HUES48 (cell line): ENCODE measurements at regions not wholly inside any gene's neighbourhood (a gene's known extent, or its start where the extent isn't known, plus 50 kb on each side); places are given as distances from the start of the nearest gene placed in this dataset.

Source experiments
- H3K27ac ChIP-seq: one replicate; pipeline ENCODE4 v1.7.0; 2013; ENCODE audit warnings: low read depth, low read length, inconsistent platforms
- H3K27me3 ChIP-seq: 2 replicates; pipeline ENCODE4 v1.6.1; 2013; ENCODE audit warnings: mild to moderate bottlenecking, low read length; ENCODE audit not compliant: control insufficient read depth, insufficient read depth
- H3K36me3 ChIP-seq: 2 replicates; pipeline ENCODE4 v1.6.1; 2013; ENCODE audit warnings: low read length; ENCODE audit not compliant: control insufficient read depth, insufficient read depth
- H3K4me1 ChIP-seq: 2 replicates; pipeline ENCODE4 v1.6.1; 2013; ENCODE audit warnings: mild to moderate bottlenecking, low read length; ENCODE audit not compliant: control insufficient read depth, insufficient read depth
- H3K4me3 ChIP-seq: 2 replicates; pipeline ENCODE4 v1.5.1; 2013; ENCODE audit warnings: mild to moderate bottlenecking, low read depth, low read length
- H3K9ac ChIP-seq: 2 replicates; pipeline ENCODE4 v1.6.1; 2013; ENCODE audit warnings: mild to moderate bottlenecking, low read depth, low read length, moderate library complexity
- H3K9me3 ChIP-seq: 2 replicates; pipeline ENCODE4 v1.6.1; 2013; ENCODE audit warnings: low read length; ENCODE audit not compliant: control insufficient read depth, insufficient read depth

DNA sequence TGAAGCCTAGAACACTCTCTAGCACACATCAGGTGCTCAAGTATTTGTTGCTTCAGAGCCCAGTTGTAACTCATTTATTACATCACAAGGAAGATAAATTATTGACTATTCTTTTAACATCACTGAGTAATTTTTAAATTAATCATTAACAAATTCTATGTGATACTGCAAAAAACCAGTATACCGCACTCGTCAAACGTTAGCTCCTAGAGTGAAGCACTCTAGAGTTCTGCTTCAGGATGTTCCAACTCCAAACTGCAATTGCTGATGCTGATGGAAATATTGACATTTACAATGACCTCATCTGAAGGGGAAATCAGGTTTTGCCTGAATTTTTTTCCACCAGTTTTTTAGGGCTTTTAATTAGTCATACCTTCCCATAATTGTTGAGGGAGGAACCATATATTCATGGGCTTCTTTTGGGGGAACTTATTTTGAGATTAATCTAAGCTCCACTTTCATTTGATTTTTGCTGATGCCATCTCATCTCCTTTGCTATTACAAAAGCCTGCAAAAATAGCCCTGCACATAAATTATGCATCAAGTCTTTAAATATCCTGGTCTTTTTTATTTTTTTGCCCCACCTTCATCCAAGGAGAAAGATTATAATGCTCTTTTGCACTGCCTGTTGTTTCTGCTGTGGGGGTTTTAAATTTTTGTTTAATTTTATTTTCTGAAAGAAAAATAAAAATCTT, 123.0 kb upstream of the STAC start:
- Histone ChIP-seq H3K27ac (no peak overlapping the region), H3K36me3 (no peaks in the 10 kb centered on the region), H3K9me3 (peaks cover under 1% of the 10 kb centered on the region), H3K9ac (no peak overlapping the region), H3K27me3 (no peaks in the 10 kb centered on the region), H3K4me1 (no peaks in the 10 kb centered on the region), H3K4me3 (no peak overlapping the region)

DNA sequence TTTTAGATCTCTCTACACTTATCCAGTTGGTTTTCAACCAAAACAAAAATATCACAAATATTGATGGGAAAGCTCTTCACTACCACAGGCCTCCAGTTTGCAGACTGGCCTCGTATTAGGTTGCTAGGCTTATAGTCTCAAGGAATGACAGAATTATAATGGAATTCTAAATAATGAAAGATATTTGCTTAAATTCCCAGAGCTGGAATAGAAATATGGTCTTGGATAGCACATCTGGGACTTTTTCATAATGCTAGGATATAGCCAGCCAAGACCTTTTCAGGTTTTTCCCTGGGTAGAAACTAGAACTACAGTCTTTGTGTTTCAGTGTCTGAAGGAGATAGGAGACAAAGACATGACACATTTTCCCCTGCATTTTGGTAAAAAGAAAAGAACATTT, 121.9 kb upstream of the STAC start:
- Histone ChIP-seq H3K36me3 (no peaks in the 10 kb centered on the region), H3K27me3 (no peaks in the 10 kb centered on the region), H3K9me3 (no peaks in the 10 kb centered on the region; the same call in 1 of the 2 replicates), H3K4me3 (no peak overlapping the region), H3K4me1 (no peaks in the 10 kb centered on the region), H3K9ac (no peak overlapping the region), H3K27ac (no peak overlapping the region)

DNA sequence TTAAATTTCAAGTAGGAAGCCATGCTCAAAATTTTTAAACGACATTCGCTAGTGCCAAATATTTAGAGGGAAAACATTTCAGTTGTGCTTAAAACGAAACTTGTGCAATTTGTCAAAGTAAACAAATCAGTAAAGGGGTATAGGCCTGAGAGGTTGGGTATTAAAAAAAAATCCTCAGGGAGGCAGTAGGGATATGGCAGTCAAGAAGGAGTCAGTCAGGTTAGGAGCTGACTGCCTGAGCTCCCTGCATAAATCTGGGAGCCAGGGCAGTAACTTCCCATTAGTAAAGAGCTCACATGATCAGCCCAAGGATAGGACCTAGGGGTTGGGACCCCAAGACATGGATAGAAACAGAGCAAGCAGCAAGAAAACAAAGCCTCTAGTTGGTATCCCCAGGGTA, 120.7 kb upstream of the STAC start:
- Histone ChIP-seq H3K4me3 (no peak overlapping the region), H3K27ac (no peak overlapping the region), H3K27me3 (no peaks in the 10 kb centered on the region)

DNA sequence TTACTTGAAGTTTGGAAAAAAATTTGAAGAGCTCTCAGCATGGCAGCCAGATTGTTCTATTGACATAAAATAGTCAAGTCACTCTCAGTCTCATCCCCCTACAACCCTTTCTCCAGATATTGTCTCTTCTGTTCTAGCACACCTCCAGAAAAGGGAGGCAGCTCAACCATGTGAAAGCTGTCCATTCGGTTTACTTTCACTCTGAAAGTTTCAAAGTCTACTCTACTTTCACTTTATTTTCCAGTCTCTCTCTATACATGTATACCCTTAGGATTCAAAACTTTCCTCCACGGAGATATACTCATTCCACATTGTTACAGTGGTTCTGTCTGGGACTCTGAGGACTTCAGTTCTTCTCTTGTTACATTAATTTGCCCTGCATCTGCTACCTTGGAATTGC, 111.0 kb upstream of the STAC start:
- Histone ChIP-seq H3K9ac (no peak overlapping the region), H3K4me1 (no peaks in the 10 kb centered on the region), H3K4me3 (no peak overlapping the region), H3K9me3 (no peaks in the 10 kb centered on the region), H3K27me3 (no peaks in the 10 kb centered on the region), H3K27ac (no peak overlapping the region), H3K36me3 (no peaks in the 10 kb centered on the region)

More for the DNA sequence above, 120.7 kb upstream of the STAC start:
- Histone ChIP-seq H3K9me3 (no peaks in the 10 kb centered on the region; the same call in 1 of the 2 replicates), H3K36me3 (no peaks in the 10 kb centered on the region), H3K4me1 (no peaks in the 10 kb centered on the region), H3K9ac (no peak overlapping the region)

DNA sequence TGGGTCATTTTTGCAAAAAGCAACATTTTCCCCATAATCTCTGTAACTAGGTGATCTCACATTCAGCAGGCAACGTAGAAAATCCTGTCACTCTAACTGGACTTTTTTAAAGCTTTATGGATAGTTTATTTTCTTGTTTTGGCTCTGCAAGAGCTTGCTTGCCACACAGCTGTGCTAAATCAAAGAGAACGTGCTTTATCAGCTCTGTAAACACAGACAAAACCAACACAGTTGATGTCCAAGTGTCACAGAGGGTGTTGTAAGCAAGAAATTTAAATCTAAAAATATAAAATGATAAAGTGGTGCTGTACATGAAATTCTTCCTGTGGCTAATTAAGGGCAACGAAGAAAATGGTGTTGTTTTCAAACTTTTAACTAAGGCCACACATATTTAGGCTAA, 97.5 kb upstream of the STAC start:
- H3K9me3 ChIP-seq: no peaks in the 10 kb centered on the region
- no peak overlapping the region for H3K9ac ChIP-seq
- no peak overlapping the region for H3K4me3 ChIP-seq
- H3K27ac ChIP-seq: no peak overlapping the region
- no peaks in the 10 kb centered on the region for H3K4me1 ChIP-seq
- H3K36me3 ChIP-seq: no peaks in the 10 kb centered on the region
- no peaks in the 10 kb centered on the region for H3K27me3 ChIP-seq

DNA sequence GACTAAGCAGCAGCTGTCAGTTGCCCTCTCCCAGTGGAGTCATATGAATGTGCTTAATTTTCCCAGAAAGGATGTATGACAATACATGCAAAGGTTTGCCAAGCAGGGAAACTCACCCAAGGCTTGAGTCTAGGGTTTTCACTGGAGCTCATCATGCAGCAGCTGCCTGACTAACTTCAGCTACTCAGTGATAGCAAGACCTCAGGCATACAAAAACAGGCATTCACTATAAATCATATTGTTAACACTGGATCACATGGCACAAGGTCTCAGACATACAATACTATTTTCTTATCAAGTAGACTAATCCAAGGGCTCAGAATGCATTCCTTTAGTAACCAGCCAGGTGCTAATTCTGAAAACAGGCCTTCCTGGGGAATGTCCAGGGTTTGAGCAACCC, 85.0 kb upstream of the STAC start:
- Histone ChIP-seq H3K4me3 (no peak overlapping the region), H3K9me3 (no peaks in the 10 kb centered on the region), H3K36me3 (no peaks in the 10 kb centered on the region), H3K4me1 (no peaks in the 10 kb centered on the region), H3K27ac (no peak overlapping the region), H3K9ac (no peak overlapping the region), H3K27me3 (no peaks in the 10 kb centered on the region)

DNA sequence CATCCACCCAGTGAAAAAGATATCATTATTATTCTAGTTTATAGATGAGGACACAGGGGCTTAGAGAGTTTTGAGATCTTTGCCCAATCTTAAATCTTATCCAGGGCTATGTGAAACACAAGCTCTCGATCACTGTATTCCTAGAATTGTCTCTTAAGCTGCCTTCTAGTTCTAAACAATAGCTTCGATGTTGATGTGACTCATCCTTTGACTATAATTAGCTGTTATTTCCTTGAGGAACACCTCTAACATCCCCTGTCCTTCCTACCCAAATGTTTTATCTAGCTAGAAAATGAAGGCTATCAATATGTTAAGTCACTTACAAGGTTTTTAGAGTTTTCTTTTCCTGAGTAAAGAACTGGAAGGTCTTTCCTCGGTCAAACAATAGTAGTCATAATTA, 83.1 kb upstream of the STAC start:
- Histone ChIP-seq H3K27me3 (no peaks in the 10 kb centered on the region), H3K4me3 (no peak overlapping the region), H3K4me1 (no peaks in the 10 kb centered on the region), H3K9ac (no peak overlapping the region), H3K27ac (no peak overlapping the region), H3K9me3 (no peaks in the 10 kb centered on the region), H3K36me3 (no peaks in the 10 kb centered on the region)

DNA sequence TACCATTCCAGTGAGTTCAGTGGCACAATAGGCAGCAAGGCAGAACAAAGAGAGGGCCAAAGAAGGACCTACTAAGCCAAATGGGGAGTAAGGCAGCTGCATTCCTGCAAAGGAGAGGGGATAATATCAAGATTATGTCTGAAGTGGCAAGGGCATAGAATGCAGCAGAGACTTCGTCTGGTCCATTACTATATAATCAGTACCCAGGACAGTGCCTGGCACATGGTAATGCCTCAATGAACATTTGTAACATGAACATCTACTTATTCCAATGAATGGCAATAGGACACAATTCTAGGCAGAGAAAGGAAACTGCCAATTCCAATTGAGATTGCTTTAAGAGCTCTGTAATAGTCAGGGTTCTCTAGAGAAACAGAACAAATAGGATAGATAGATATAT, 82.1 kb upstream of the STAC start:
- H3K4me1 ChIP-seq: no peaks in the 10 kb centered on the region
- no peak overlapping the region for H3K27ac ChIP-seq

DNA sequence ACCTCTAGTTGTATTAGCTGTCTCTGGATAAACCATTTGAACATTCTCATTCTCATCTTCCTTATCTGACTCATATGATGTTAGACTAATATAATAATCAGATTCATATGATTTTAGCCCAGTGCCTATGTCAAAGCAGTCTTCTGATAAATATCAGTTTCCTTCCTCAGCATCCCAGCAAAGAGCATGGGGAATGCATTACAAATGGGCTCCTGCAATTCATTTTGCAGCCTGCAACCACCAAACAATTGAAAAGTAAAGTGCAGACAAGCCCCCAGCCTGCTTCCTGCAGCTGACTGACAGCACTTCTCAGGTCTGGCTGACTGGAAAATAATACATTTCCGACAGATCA, 78.2 kb upstream of the STAC start:
- no peak overlapping the region for H3K9ac ChIP-seq
- no peak overlapping the region for H3K4me3 ChIP-seq
- H3K36me3 ChIP-seq: no peaks in the 10 kb centered on the region
- no peaks in the 10 kb centered on the region for H3K4me1 ChIP-seq
- no peaks in the 10 kb centered on the region for H3K9me3 ChIP-seq
- no peaks in the 10 kb centered on the region for H3K27me3 ChIP-seq
- H3K27ac ChIP-seq: no peak overlapping the region

More for the DNA sequence above, 82.1 kb upstream of the STAC start:
- Histone ChIP-seq H3K27me3 (no peaks in the 10 kb centered on the region), H3K9ac (no peak overlapping the region), H3K4me3 (no peak overlapping the region), H3K36me3 (no peaks in the 10 kb centered on the region), H3K9me3 (no peaks in the 10 kb centered on the region)

DNA sequence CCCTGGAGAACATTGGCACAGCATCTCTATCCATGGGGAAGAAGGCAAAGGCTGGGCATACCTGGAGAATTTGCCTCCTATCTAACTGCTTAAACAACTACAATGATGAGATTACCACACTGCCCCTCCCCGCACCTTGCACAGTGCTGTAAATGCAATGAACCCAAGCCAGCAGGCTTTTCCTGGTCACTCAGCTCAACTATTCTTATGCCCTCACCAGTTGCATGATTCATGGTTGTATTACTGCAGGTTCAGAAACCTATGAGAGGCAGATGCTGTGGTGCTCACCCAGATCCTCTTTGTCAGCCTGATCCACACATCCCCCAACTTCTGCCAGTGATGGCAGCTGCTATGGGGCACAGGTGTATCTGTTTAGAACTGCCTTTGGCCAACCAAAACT, 77.7 kb upstream of the STAC start:
- Histone ChIP-seq H3K4me1 (no peaks in the 10 kb centered on the region), H3K9me3 (no peaks in the 10 kb centered on the region), H3K36me3 (no peaks in the 10 kb centered on the region), H3K4me3 (no peak overlapping the region), H3K27ac (no peak overlapping the region), H3K27me3 (no peaks in the 10 kb centered on the region), H3K9ac (no peak overlapping the region)

DNA sequence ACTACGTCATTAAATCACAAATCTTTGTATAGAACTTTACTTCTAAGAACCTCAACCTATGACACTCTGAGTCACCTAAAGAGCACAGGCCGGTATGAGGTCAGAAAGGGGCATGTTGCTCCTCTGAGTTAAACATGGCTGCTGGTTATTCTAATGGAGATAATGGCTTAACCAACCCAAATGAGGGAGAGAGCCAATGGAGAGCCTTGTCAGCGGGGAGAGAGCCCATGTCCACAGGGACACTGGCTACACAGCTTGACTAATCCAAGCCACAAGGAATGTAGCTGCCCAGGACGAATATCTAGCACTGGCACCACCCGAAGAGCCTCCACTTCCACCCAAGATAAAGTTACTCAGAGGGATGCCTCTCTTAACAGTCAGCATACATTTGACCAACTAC, 77.0 kb upstream of the STAC start:
- H3K27me3 ChIP-seq: no peaks in the 10 kb centered on the region
- H3K4me3 ChIP-seq: no peak overlapping the region
- no peak overlapping the region for H3K9ac ChIP-seq
- no peaks in the 10 kb centered on the region for H3K9me3 ChIP-seq
- no peaks in the 10 kb centered on the region for H3K4me1 ChIP-seq
- no peaks in the 10 kb centered on the region for H3K36me3 ChIP-seq
- no peak overlapping the region for H3K27ac ChIP-seq
